ENCODE measurements at regions not wholly inside any gene's neighbourhood (a gene's known extent, or its start where the extent isn't known, plus 50 kb on each side); places are given as distances from the start of the nearest gene placed in this dataset.

GRCh38 chr15:86004061-86004460 is 75.6 kb upstream of the AGBL1 start:
- no peaks in the 10 kb centered on the region for H3K27me3 ChIP-seq (ENCODE audit: insufficient read depth, low read length)
- H3K4me3 ChIP-seq (ENCODE audit: low read depth, low read length), result no peak overlapping the region
- no peak overlapping the region for H3K27ac ChIP-seq (ENCODE audit: low read depth, low read length)
- no peak overlapping the region for H2AFZ ChIP-seq (ENCODE audit: low read length, unreplicated experiment)
- H3K79me2 ChIP-seq (ENCODE audit: control insufficient read depth, insufficient read depth, low read length, unreplicated experiment), result no peaks in the 10 kb centered on the region
- H3K36me3 ChIP-seq (ENCODE audit: insufficient read depth, low read length), result no peaks in the 10 kb centered on the region
- no peaks in the 10 kb centered on the region for H3K4me1 ChIP-seq (ENCODE audit: control insufficient read depth, insufficient read depth, low read length, unreplicated experiment)

- H3K79me2 ChIP-seq (ENCODE audit: control insufficient read depth, insufficient read depth, low read length, unreplicated experiment), result no peaks in the 10 kb centered on the region
Observed at GRCh38 chr15:86006546-86006945, 73.1 kb upstream of the AGBL1 start.

GRCh38 chr15:86009727-86010126 is 69.9 kb upstream of the AGBL1 start:
- no peak overlapping the region for H3K4me3 ChIP-seq (ENCODE audit: low read depth, low read length)
- no peak overlapping the region for H2AFZ ChIP-seq (ENCODE audit: low read length, unreplicated experiment)
- no peak overlapping the region for H3K27ac ChIP-seq (ENCODE audit: low read depth, low read length)
- no peaks in the 10 kb centered on the region for H3K79me2 ChIP-seq (ENCODE audit: control insufficient read depth, insufficient read depth, low read length, unreplicated experiment)
- H3K36me3 ChIP-seq (ENCODE audit: insufficient read depth, low read length), result no peaks in the 10 kb centered on the region
- no peaks in the 10 kb centered on the region for H3K4me1 ChIP-seq (ENCODE audit: control insufficient read depth, insufficient read depth, low read length, unreplicated experiment)
- H3K27me3 ChIP-seq (ENCODE audit: insufficient read depth, low read length), result no peaks in the 10 kb centered on the region

More at GRCh38 chr15:86006546-86006945, 73.1 kb upstream of the AGBL1 start:
- Histone ChIP-seq H3K4me3 (ENCODE audit: low read depth, low read length) (no peak overlapping the region), H3K27ac (ENCODE audit: low read depth, low read length) (no peak overlapping the region), H3K27me3 (ENCODE audit: insufficient read depth, low read length) (no peaks in the 10 kb centered on the region), H3K36me3 (ENCODE audit: insufficient read depth, low read length) (no peaks in the 10 kb centered on the region), H2AFZ (ENCODE audit: low read length, unreplicated experiment) (no peak overlapping the region), H3K4me1 (ENCODE audit: control insufficient read depth, insufficient read depth, low read length, unreplicated experiment) (no peaks in the 10 kb centered on the region)

- Histone ChIP-seq H3K27ac (ENCODE audit: low read depth, low read length) (no peak overlapping the region), H2AFZ (ENCODE audit: low read length, unreplicated experiment) (no peak overlapping the region), H3K79me2 (ENCODE audit: control insufficient read depth, insufficient read depth, low read length, unreplicated experiment) (no peaks in the 10 kb centered on the region), H3K4me3 (ENCODE audit: low read depth, low read length) (no peak overlapping the region), H3K36me3 (ENCODE audit: insufficient read depth, low read length) (no peaks in the 10 kb centered on the region), H3K27me3 (ENCODE audit: insufficient read depth, low read length) (no peaks in the 10 kb centered on the region), H3K4me1 (ENCODE audit: control insufficient read depth, insufficient read depth, low read length, unreplicated experiment) (no peaks in the 10 kb centered on the region)
Observed at GRCh38 chr15:86010398-86010797, 69.3 kb upstream of the AGBL1 start.

GRCh38 chr15:86010891-86011290 is 68.8 kb upstream of the AGBL1 start:
- Histone ChIP-seq H3K79me2 (ENCODE audit: control insufficient read depth, insufficient read depth, low read length, unreplicated experiment) (no peaks in the 10 kb centered on the region), H3K4me3 (ENCODE audit: low read depth, low read length) (no peak overlapping the region), H3K27me3 (ENCODE audit: insufficient read depth, low read length) (no peaks in the 10 kb centered on the region), H3K4me1 (ENCODE audit: control insufficient read depth, insufficient read depth, low read length, unreplicated experiment) (no peaks in the 10 kb centered on the region), H2AFZ (ENCODE audit: low read length, unreplicated experiment) (no peak overlapping the region), H3K27ac (ENCODE audit: low read depth, low read length) (no peak overlapping the region), H3K36me3 (ENCODE audit: insufficient read depth, low read length) (no peaks in the 10 kb centered on the region)

- Histone ChIP-seq H3K27ac (ENCODE audit: low read depth, low read length) (no peak overlapping the region), H3K36me3 (ENCODE audit: insufficient read depth, low read length) (no peaks in the 10 kb centered on the region), H3K4me3 (ENCODE audit: low read depth, low read length) (no peak overlapping the region), H2AFZ (ENCODE audit: low read length, unreplicated experiment) (no peak overlapping the region), H3K27me3 (ENCODE audit: insufficient read depth, low read length) (no peaks in the 10 kb centered on the region), H3K79me2 (ENCODE audit: control insufficient read depth, insufficient read depth, low read length, unreplicated experiment) (no peaks in the 10 kb centered on the region), H3K4me1 (ENCODE audit: control insufficient read depth, insufficient read depth, low read length, unreplicated experiment) (no peaks in the 10 kb centered on the region)
Observed at GRCh38 chr15:86014016-86014415, 65.7 kb upstream of the AGBL1 start.

GRCh38 chr15:86016750-86017149 is 62.9 kb upstream of the AGBL1 start:
- no peaks in the 10 kb centered on the region for H3K4me1 ChIP-seq (ENCODE audit: control insufficient read depth, insufficient read depth, low read length, unreplicated experiment)
- no peak overlapping the region for H3K27ac ChIP-seq (ENCODE audit: low read depth, low read length)
- H3K4me3 ChIP-seq (ENCODE audit: low read depth, low read length), result no peak overlapping the region
- H3K79me2 ChIP-seq (ENCODE audit: control insufficient read depth, insufficient read depth, low read length, unreplicated experiment), result no peaks in the 10 kb centered on the region
- H3K36me3 ChIP-seq (ENCODE audit: insufficient read depth, low read length), result no peaks in the 10 kb centered on the region
- H3K27me3 ChIP-seq (ENCODE audit: insufficient read depth, low read length), result no peaks in the 10 kb centered on the region
- H2AFZ ChIP-seq (ENCODE audit: low read length, unreplicated experiment), result no peak overlapping the region

- Histone ChIP-seq H2AFZ (ENCODE audit: low read length, unreplicated experiment) (no peak overlapping the region), H3K36me3 (ENCODE audit: insufficient read depth, low read length) (no peaks in the 10 kb centered on the region), H3K79me2 (ENCODE audit: control insufficient read depth, insufficient read depth, low read length, unreplicated experiment) (no peaks in the 10 kb centered on the region), H3K4me3 (ENCODE audit: low read depth, low read length) (no peak overlapping the region), H3K27ac (ENCODE audit: low read depth, low read length) (no peak overlapping the region), H3K27me3 (ENCODE audit: insufficient read depth, low read length) (no peaks in the 10 kb centered on the region), H3K4me1 (ENCODE audit: control insufficient read depth, insufficient read depth, low read length, unreplicated experiment) (no peaks in the 10 kb centered on the region)
Observed at GRCh38 chr15:86018679-86019078, 61.0 kb upstream of the AGBL1 start.

GRCh38 chr15:86021281-86022264 is 58.1 kb upstream of the AGBL1 start:
- H2AFZ ChIP-seq (ENCODE audit: low read length, unreplicated experiment), result no peak overlapping the region
- H3K79me2 ChIP-seq (ENCODE audit: control insufficient read depth, insufficient read depth, low read length, unreplicated experiment), result no peaks in the 10 kb centered on the region
- H3K36me3 ChIP-seq (ENCODE audit: insufficient read depth, low read length), result no peaks in the 10 kb centered on the region
- H3K27ac ChIP-seq (ENCODE audit: low read depth, low read length), result no peak overlapping the region
- H3K4me3 ChIP-seq (ENCODE audit: low read depth, low read length), result no peak overlapping the region
- no peaks in the 10 kb centered on the region for H3K4me1 ChIP-seq (ENCODE audit: control insufficient read depth, insufficient read depth, low read length, unreplicated experiment)
- no peaks in the 10 kb centered on the region for H3K27me3 ChIP-seq (ENCODE audit: insufficient read depth, low read length)

- Histone ChIP-seq H3K36me3 (ENCODE audit: insufficient read depth, low read length) (no peaks in the 10 kb centered on the region), H2AFZ (ENCODE audit: low read length, unreplicated experiment) (no peak overlapping the region), H3K79me2 (ENCODE audit: control insufficient read depth, insufficient read depth, low read length, unreplicated experiment) (no peaks in the 10 kb centered on the region), H3K4me3 (ENCODE audit: low read depth, low read length) (no peak overlapping the region), H3K4me1 (ENCODE audit: control insufficient read depth, insufficient read depth, low read length, unreplicated experiment) (no peaks in the 10 kb centered on the region), H3K27ac (ENCODE audit: low read depth, low read length) (no peak overlapping the region), H3K27me3 (ENCODE audit: insufficient read depth, low read length) (no peaks in the 10 kb centered on the region)
Observed at GRCh38 chr15:86028961-86029360, 50.7 kb upstream of the AGBL1 start.
